Esophagus muscularis mucosa (tissue), 4 donors: ENCODE measurements at regions not wholly inside any gene's neighbourhood (a gene's known extent, or its start where the extent isn't known, plus 50 kb on each side); places are given as distances from the start of the nearest gene placed in this dataset.
"Not testable (repeated sequence)": the region's sequence is repeated elsewhere in the genome, so short reads cannot be mapped to it uniquely, and the experiment has no call there.

Source experiments
- DNase-seq: peaks from one replicate; pipeline ENCODE4 v3.0.0-alpha.2; 2017; ENCODE audit errors: extremely low spot score
- H3K27ac ChIP-seq, 4 donors: fragments of 200-600 bp; sonication (generic); replicated peaks in 1 of 4; 1 replicate in 3 of 4; 2 replicates in 1 of 4; pipeline ENCODE4 v1.5.1; 2016 to 2019; ENCODE audit warnings: mild to moderate bottlenecking in 1 of 4
- H3K27me3 ChIP-seq, 4 donors: fragments of 200-600 bp; sonication (generic); one replicate each; pipeline versions ENCODE4 v1.5.1 to v1.6.0; 2016 to 2019
- H3K36me3 ChIP-seq, 4 donors: fragments of 200-600 bp; sonication (generic); one replicate each; pipeline ENCODE4 v1.5.1; 2016 to 2019
- H3K4me1 ChIP-seq, 4 donors: fragments of 200-600 bp; sonication (generic); one replicate each; pipeline ENCODE4 v1.5.1; 2016 to 2019
- H3K4me3 ChIP-seq, 4 donors: fragments of 200-600 bp; sonication (generic); 1 replicate in 2 of 4; 2 replicates in 2 of 4; pipeline ENCODE4 v1.5.1; 2016 to 2019; ENCODE audit warnings: mild to moderate bottlenecking in 4 of 4, moderate library complexity in 1 of 4
- H3K9me3 ChIP-seq, 4 donors: fragments of 200-600 bp; sonication (generic); 1 replicate in 3 of 4; 2 replicates in 1 of 4; pipeline ENCODE4 v1.5.1; 2016 to 2019
- EP300 ChIP-seq: sonication (generic); formaldehyde crosslinking; IDR thresholded peaks from one replicate; pipeline ENCODE4 v1.6.1; 2017; ENCODE audit warnings: antibody characterized with exemption
- POLR2A ChIP-seq: fragments of 450-650 bp; IDR thresholded peaks from one replicate; pipeline ENCODE4 v1.6.1; 2017; ENCODE audit warnings: antibody characterized with exemption, moderate library complexity, mild to moderate bottlenecking, low read depth
- POLR2AphosphoS5 ChIP-seq, 2 donors: sonication (generic); formaldehyde crosslinking; IDR thresholded peaks; one replicate each; pipeline ENCODE4 v1.6.1; 2017; ENCODE audit warnings: antibody characterized with exemption in 2 of 2
- WGBS: methylation state at CpG from one replicate; pipeline ENCODE4 v1.1.5; 2018; 5-methylcytosine and 5-hydroxymethylcytosine counted together
- intact Hi-C: fragments of 100-400 bp; cut with DNase I; formaldehyde crosslinking; loops from one replicate; pipeline ENCODE4 v1.15.1; 2023
- TF ChIP-seq, protein P1 (sequence below), 3 experiments: fragments of 200-600 bp in 2 of 3; fragments of 450-650 bp in 1 of 3; sonication (generic) in 2 of 3; IDR thresholded peaks; one replicate each; pipeline ENCODE4 v1.5.1; 2017 to 2019; ENCODE audit warnings: antibody characterized with exemption in 3 of 3, mild to moderate bottlenecking in 2 of 3, moderate library complexity in 1 of 3

DNA sequence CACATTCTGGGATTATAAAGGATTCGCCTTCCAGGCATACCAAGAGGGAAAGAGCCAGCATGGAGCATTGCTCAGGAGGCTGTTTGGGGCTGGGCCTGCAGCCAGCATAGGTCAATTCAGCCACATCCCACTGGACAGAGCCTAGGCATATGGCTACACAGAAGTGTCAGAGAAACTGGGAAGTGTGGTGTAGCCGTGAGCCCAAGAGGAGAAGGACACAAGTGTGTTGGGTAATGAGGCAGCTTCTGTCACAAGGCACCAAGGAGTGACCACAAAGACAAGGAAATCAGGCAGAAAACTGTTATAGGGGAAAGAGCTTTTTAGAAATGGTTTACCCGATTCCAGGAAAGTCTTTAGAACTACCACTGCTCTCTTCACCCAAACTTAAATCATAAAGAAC, 178.6 kb upstream of the TBL1X start:
- Histone ChIP-seq H3K4me3 (no peak overlapping the region), H3K36me3 (no peaks in the 10 kb centered on the region), H3K9me3 (no peaks in the 10 kb centered on the region), H3K27me3 (no peaks in the 10 kb centered on the region), H3K4me1 (no peaks in the 10 kb centered on the region), H3K27ac (no peak overlapping the region)
- no peak for TF ChIP-seq POLR2A
- no peak for DNase-seq
- intact Hi-C loops = no loop called here
- 69% methylated on average over 3 of the region's 3 CpGs for WGBS

- H3K4me1 ChIP-seq = no peaks in the 10 kb centered on the region
- no peak for DNase-seq
- no peaks in the 10 kb centered on the region for H3K36me3 ChIP-seq
- TF ChIP-seq POLR2AphosphoS5 (IDR thresholded peaks at IDR 0.05) = no peak
- H3K4me3 ChIP-seq = peak overlapping the region; percentile 26 to 46 (median 32)
- no peak overlapping the region for H3K27ac ChIP-seq
- 17% methylated on average over 21 of the region's 22 CpGs for whole genome bisulfite sequencing
- H3K27me3 ChIP-seq = no peaks in the 10 kb centered on the region
- intact Hi-C loops = no loop called here
- no peaks in the 10 kb centered on the region for H3K9me3 ChIP-seq
Observed at GRCh38 chrX:9291629-9292028, 173.2 kb upstream of the TBL1X start.

- WGBS = 40% methylated on average over 18 of the region's 18 CpGs
- Histone ChIP-seq H3K9me3 (no peaks in the 10 kb centered on the region), H3K4me3 (no peak overlapping the region), H3K4me1 (no peaks in the 10 kb centered on the region), H3K36me3 (no peaks in the 10 kb centered on the region), H3K27me3 (no peaks in the 10 kb centered on the region), H3K27ac (no peak overlapping the region)
- TF ChIP-seq, protein P1, sequence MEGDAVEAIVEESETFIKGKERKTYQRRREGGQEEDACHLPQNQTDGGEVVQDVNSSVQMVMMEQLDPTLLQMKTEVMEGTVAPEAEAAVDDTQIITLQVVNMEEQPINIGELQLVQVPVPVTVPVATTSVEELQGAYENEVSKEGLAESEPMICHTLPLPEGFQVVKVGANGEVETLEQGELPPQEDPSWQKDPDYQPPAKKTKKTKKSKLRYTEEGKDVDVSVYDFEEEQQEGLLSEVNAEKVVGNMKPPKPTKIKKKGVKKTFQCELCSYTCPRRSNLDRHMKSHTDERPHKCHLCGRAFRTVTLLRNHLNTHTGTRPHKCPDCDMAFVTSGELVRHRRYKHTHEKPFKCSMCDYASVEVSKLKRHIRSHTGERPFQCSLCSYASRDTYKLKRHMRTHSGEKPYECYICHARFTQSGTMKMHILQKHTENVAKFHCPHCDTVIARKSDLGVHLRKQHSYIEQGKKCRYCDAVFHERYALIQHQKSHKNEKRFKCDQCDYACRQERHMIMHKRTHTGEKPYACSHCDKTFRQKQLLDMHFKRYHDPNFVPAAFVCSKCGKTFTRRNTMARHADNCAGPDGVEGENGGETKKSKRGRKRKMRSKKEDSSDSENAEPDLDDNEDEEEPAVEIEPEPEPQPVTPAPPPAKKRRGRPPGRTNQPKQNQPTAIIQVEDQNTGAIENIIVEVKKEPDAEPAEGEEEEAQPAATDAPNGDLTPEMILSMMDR (IDR thresholded peaks at IDR 0.05) = no peak
- TF ChIP-seq POLR2AphosphoS5 (IDR thresholded peaks at IDR 0.05) (no peak), POLR2A (no peak), EP300 (no peak)
- intact Hi-C loops = no loop called here
- DNase-seq = no peak
Observed at GRCh38 chrX:9293051-9293496, 171.8 kb upstream of the TBL1X start.

GRCh38 chrX:9293903-9294302, 171.0 kb upstream of the TBL1X start:
- intact Hi-C loops = no loop called here
- WGBS = 76% methylated on average over 6 of the region's 6 CpGs
- H3K4me3 ChIP-seq = no peak overlapping the region
- H3K4me1 ChIP-seq = no peaks in the 10 kb centered on the region
- DNase-seq = no peak
- TF ChIP-seq, protein P1 (IDR thresholded peaks at IDR 0.05) = no peak
- no peak for TF ChIP-seq POLR2AphosphoS5 (IDR thresholded peaks at IDR 0.05)
- TF ChIP-seq POLR2A = no peak
- TF ChIP-seq EP300 = no peak
- H3K36me3 ChIP-seq = no peaks in the 10 kb centered on the region
- no peaks in the 10 kb centered on the region for H3K9me3 ChIP-seq
- H3K27ac ChIP-seq = no peak overlapping the region
- H3K27me3 ChIP-seq = no peaks in the 10 kb centered on the region

DNA sequence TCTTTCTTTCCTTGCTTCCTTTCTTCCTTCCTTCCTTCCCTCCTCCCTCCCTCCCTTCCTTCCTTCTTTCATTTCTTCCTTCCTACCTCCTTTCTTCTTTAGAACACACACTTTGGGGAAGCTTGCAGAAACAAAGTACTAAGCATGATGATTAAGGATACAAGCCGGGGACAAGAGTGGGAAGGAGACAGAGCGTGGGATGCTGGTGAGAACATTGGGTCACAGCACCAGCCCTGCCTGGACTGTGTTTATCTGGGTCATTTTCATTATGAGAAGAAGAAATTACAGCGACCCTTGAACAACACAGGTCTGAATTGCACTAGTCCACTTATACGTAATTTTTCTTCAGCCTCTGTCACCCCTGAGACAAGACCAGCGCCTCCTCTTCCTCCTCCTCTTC, 169.3 kb upstream of the TBL1X start:
- intact Hi-C loops = no loop called here

GRCh38 chrX:9298221-9298620, 166.6 kb upstream of the TBL1X start:
- intact Hi-C loops = no loop called here
- Histone ChIP-seq H3K27ac (no peak overlapping the region), H3K36me3 (no peaks in the 10 kb centered on the region), H3K9me3 (no peaks in the 10 kb centered on the region), H3K4me3 (no peak overlapping the region), H3K27me3 (no peaks in the 10 kb centered on the region), H3K4me1 (peaks cover 0 to 12% (median 3%) of the 10 kb centered on the region in 4 donors)
- no peak for TF ChIP-seq POLR2A
- TF ChIP-seq EP300 = no peak
- TF ChIP-seq, protein P1 (IDR thresholded peaks at IDR 0.05) = no peak
- no peak for TF ChIP-seq POLR2AphosphoS5 (IDR thresholded peaks at IDR 0.05)
- DNase-seq = no peak
- WGBS = 69% methylated on average over 1 of the region's 1 CpG

More for the DNA sequence above, 169.3 kb upstream of the TBL1X start:
- H3K36me3 ChIP-seq = no peaks in the 10 kb centered on the region
- no peak overlapping the region for H3K4me3 ChIP-seq
- DNase-seq = no peak
- TF ChIP-seq, protein P1 (IDR thresholded peaks at IDR 0.05) = no peak
- no peak for TF ChIP-seq POLR2A
- no peak for TF ChIP-seq EP300
- TF ChIP-seq POLR2AphosphoS5 (IDR thresholded peaks at IDR 0.05) = no peak
- no peaks in the 10 kb centered on the region for H3K27me3 ChIP-seq
- H3K4me1 ChIP-seq = no peaks in the 10 kb centered on the region
- H3K9me3 ChIP-seq = no peaks in the 10 kb centered on the region
- H3K27ac ChIP-seq = no peak overlapping the region
- 89% methylated on average over 5 of the region's 5 CpGs for WGBS

DNA sequence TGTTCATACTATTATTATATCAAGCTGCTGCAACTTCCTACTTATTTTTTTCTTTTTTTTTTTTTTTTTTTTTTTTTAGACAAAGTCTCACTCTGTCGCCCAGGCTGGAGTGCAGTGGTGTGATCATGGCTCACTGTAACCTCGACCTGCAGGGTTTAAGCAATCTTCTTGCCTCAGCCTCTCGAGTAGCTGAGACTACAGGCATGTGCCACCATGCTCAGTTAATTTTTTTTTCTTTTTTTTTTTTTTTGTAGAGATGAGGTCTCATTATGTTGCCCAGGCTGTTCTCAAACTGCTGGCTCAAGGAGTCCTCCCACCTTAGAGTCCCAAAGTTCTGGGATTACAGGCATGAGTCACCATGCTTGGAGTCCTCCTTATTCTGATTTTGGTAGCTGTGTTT, 165.2 kb upstream of the TBL1X start:
- H3K4me3 ChIP-seq, intact Hi-C loops, DNase-seq, H3K27me3 ChIP-seq, H3K9me3 ChIP-seq, H3K27ac ChIP-seq, H3K36me3 ChIP-seq: not testable (repeated sequence)
- 67% methylated on average over 3 of the region's 3 CpGs for WGBS
- H3K4me1 ChIP-seq = peaks cover 0 to 12% (median 3%) of the 10 kb centered on the region in 4 donors
